ENCODE measurements at regions not wholly inside any gene's neighbourhood (a gene's known extent, or its start where the extent isn't known, plus 50 kb on each side); places are given as distances from the start of the nearest gene placed in this dataset.

GRCh38 chr13:106736941-106737340, 169.0 kb upstream of the ARGLU1 start (continued):
- TF ChIP-seq MAX (IDR thresholded peaks at IDR 0.05; ENCODE audit: low read depth) (no peak), IRF3 (IDR thresholded peaks at IDR 0.05; ENCODE audit: low read depth, low read length) (no peak), ELF1 (IDR thresholded peaks at IDR 0.05) (no peak)

GRCh38 chr13:106734198-106734597, 166.3 kb upstream of the ARGLU1 start:
- H2AFZ ChIP-seq (ENCODE audit: low read depth), result no peak overlapping the region
- no peak for DNase-seq
- H3K4me1 ChIP-seq (ENCODE audit: control insufficient read depth in 1 of 2, insufficient read depth in 2 of 2, low read depth in 1 of 2, low read length in 1 of 2), result no peaks in the 10 kb centered on the region
- TF ChIP-seq FOXM1 (IDR thresholded peaks at IDR 0.05; ENCODE audit: low read depth) (no peak), MEF2A (IDR thresholded peaks at IDR 0.05; ENCODE audit: borderline replicate concordance, low read depth) (no peak), FOXJ3 (CRISPR knock-in tag; IDR thresholded peaks at IDR 0.05) (no peak), ELF1 (IDR thresholded peaks at IDR 0.05) (no peak), FOSL2 (IDR thresholded peaks at IDR 0.05; ENCODE audit: borderline replicate concordance, low read depth) (no peak), RFX5 (IDR thresholded peaks at IDR 0.05; ENCODE audit: low read length) (no peak), JUND (IDR thresholded peaks at IDR 0.05) (no peak), MXI1 (IDR thresholded peaks at IDR 0.05; ENCODE audit: low read depth, low read length) (no peak), TAF1 (IDR thresholded peaks at IDR 0.05; ENCODE audit: borderline replicate concordance, low read depth, low read length) (no peak), NRF1 (IDR thresholded peaks at IDR 0.05; ENCODE audit: low read depth, low read length) (no peak)
- H3K9ac ChIP-seq, result no peak overlapping the region
- POLR2A ChIA-PET, result no interaction called here
- no peaks in the 10 kb centered on the region for H3F3A ChIP-seq (replicated peaks; ENCODE audit: insufficient read depth)
- H3K36me3 ChIP-seq (replicated peaks in 1 of 2; ENCODE audit: control insufficient read depth in 1 of 2, insufficient read depth in 2 of 2, low read length in 1 of 2), result no peaks in the 10 kb centered on the region
- H3K79me2 ChIP-seq (ENCODE audit: insufficient read depth), result no peaks in the 10 kb centered on the region
- CTCF ChIA-PET, result no interaction called here
- H3K4me2 ChIP-seq, result no peak overlapping the region
- H3K9me3 ChIP-seq, result no peaks in the 10 kb centered on the region
- no peaks in the 10 kb centered on the region for H3K27me3 ChIP-seq (ENCODE audit: insufficient read depth)
- H3K9me2 ChIP-seq, result no peaks in the 10 kb centered on the region
- WGBS (ENCODE audit: low lambda C conversion rate), result 42% methylated on average over 6 of the region's 6 CpGs
- no peak overlapping the region for H3K4me3 ChIP-seq (ENCODE audit: low read depth in 2 of 2, low read length in 1 of 2)
- no peaks in the 10 kb centered on the region for H4K20me1 ChIP-seq (ENCODE audit: insufficient read depth)
- no peak overlapping the region for H3K27ac ChIP-seq (ENCODE audit: low read depth in 2 of 2, low read length in 1 of 2)

GRCh38 chr13:106723036-106723435, 155.1 kb upstream of the ARGLU1 start:
- no peak for DNase-seq
- Histone ChIP-seq H3K27ac (ENCODE audit: low read depth in 2 of 2, low read length in 1 of 2) (no peak overlapping the region), H3K9me2 (no peaks in the 10 kb centered on the region), H3F3A (replicated peaks; ENCODE audit: insufficient read depth) (no peaks in the 10 kb centered on the region), H3K36me3 (replicated peaks in 1 of 2; ENCODE audit: control insufficient read depth in 1 of 2, insufficient read depth in 2 of 2, low read length in 1 of 2) (no peaks in the 10 kb centered on the region), H3K27me3 (ENCODE audit: insufficient read depth) (no peaks in the 10 kb centered on the region), H3K9ac (no peak overlapping the region), H3K4me1 (ENCODE audit: control insufficient read depth in 1 of 2, insufficient read depth in 2 of 2, low read depth in 1 of 2, low read length in 1 of 2) (no peaks in the 10 kb centered on the region), H3K9me3 (no peaks in the 10 kb centered on the region), H3K4me2 (no peak overlapping the region), H4K20me1 (ENCODE audit: insufficient read depth) (no peaks in the 10 kb centered on the region), H3K79me2 (ENCODE audit: insufficient read depth) (no peaks in the 10 kb centered on the region), H2AFZ (ENCODE audit: low read depth) (no peak overlapping the region), H3K4me3 (ENCODE audit: low read depth in 2 of 2, low read length in 1 of 2) (no peak overlapping the region)
- 45% methylated on average over 6 of the region's 6 CpGs for WGBS (ENCODE audit: low lambda C conversion rate)
- POLR2A ChIA-PET, result no interaction called here
- CTCF ChIA-PET, result interaction anchor here (0.9 kb wide), 1 partner anchor 25 kb away, joined by 3 read pairs; no protein-coding TSS in a partner anchor
- no peak for TF ChIP-seq FOXJ3 (CRISPR knock-in tag; IDR thresholded peaks at IDR 0.05)
- no peak for TF ChIP-seq RFX5 (IDR thresholded peaks at IDR 0.05; ENCODE audit: low read length)
- TF ChIP-seq FOSL2 (IDR thresholded peaks at IDR 0.05; ENCODE audit: borderline replicate concordance, low read depth), result no peak
- no peak for TF ChIP-seq CTCF (IDR thresholded peaks at IDR 0.05)
- TF ChIP-seq REST (IDR thresholded peaks at IDR 0.05; ENCODE audit: low read depth, low read length), result no peak
- no peak for TF ChIP-seq GATA2 (CRISPR knock-in tag; IDR thresholded peaks at IDR 0.05)
- no peak for TF ChIP-seq TEAD4 (IDR thresholded peaks at IDR 0.05; ENCODE audit: borderline replicate concordance, insufficient read depth)
- TF ChIP-seq USF2 (IDR thresholded peaks at IDR 0.05; ENCODE audit: borderline replicate concordance, low read depth, low read length), result no peak
- TF ChIP-seq SIN3A (IDR thresholded peaks at IDR 0.05; ENCODE audit: borderline replicate concordance, low read depth, low read length), result no peak
